Activated CD4-positive, alpha-beta T cell treated with anti-CD3 and anti-CD28 coated beads for 48 hours (primary cell): ENCODE measurements at regions not wholly inside any gene's neighbourhood (a gene's known extent, or its start where the extent isn't known, plus 50 kb on each side); places are given as distances from the start of the nearest gene placed in this dataset.

Experiments used
- DNase-seq: peaks from one replicate; pipeline ENCODE4 v3.0.0-alpha.2; 2020

GRCh38 chr21:14869984-14870852 is 194.6 kb downstream of the NRIP1 start:
- DNase-seq: no peak

GRCh38 chr21:14866859-14867765 is 197.7 kb downstream of the NRIP1 start:
- no peak for DNase-seq

GRCh38 chr21:14864211-14865021 is 200.4 kb downstream of the NRIP1 start:
- peak; percentile 67 for DNase-seq

GRCh38 chr21:14863745-14864210 is 201.0 kb downstream of the NRIP1 start:
- DNase-seq: no peak

GRCh38 chr21:14862794-14863720 is 201.7 kb downstream of the NRIP1 start:
- DNase-seq: peak; percentile 14

GRCh38 chr21:14858311-14858710 is 206.5 kb downstream of the NRIP1 start:
- no peak for DNase-seq

GRCh38 chr21:14857529-14857928 is 207.3 kb downstream of the NRIP1 start:
- DNase-seq: no peak

GRCh38 chr21:14850394-14850793 is 214.4 kb downstream of the NRIP1 start:
- DNase-seq: no peak

- DNase-seq: no peak
Observed at GRCh38 chr21:14846621-14847020, 218.2 kb downstream of the NRIP1 start.

GRCh38 chr21:14844001-14844400 is 220.8 kb downstream of the NRIP1 start:
- no peak for DNase-seq

- DNase-seq: no peak
Observed at GRCh38 chr21:14842601-14843000, 222.2 kb downstream of the NRIP1 start.

GRCh38 chr21:14841511-14842472 is 223.0 kb downstream of the NRIP1 start:
- DNase-seq: no peak

- DNase-seq: no peak
Observed at GRCh38 chr21:14838400-14838799, 226.4 kb downstream of the NRIP1 start.

- no peak for DNase-seq
Observed at GRCh38 chr21:14836950-14837349, 227.8 kb downstream of the NRIP1 start.

- no peak for DNase-seq
Observed at GRCh38 chr21:14833666-14834351, 231.0 kb downstream of the NRIP1 start.

GRCh38 chr21:14833241-14833640 is 231.6 kb downstream of the NRIP1 start:
- DNase-seq: no peak

GRCh38 chr21:14830307-14830706 is 234.5 kb downstream of the NRIP1 start:
- no peak for DNase-seq

- DNase-seq: no peak
Observed at GRCh38 chr21:14829685-14830084, 235.1 kb downstream of the NRIP1 start.

GRCh38 chr21:14827468-14827867 is 237.3 kb downstream of the NRIP1 start:
- DNase-seq: no peak

GRCh38 chr21:14826630-14827029 is 238.2 kb downstream of the NRIP1 start:
- no peak for DNase-seq
